Hepatocyte (in vitro differentiated cells): ENCODE measurements at regions not wholly inside any gene's neighbourhood (a gene's known extent, or its start where the extent isn't known, plus 50 kb on each side); places are given as distances from the start of the nearest gene placed in this dataset.
"Not testable (repeated sequence)": the region's sequence is repeated elsewhere in the genome, so short reads cannot be mapped to it uniquely, and the experiment has no call there.

Experiments
- EZH2 ChIP-seq: fragments of 200-600 bp; sonication (generic); IDR thresholded peaks from 2 replicates; pipeline ENCODE4 v1.6.1; 2016; ENCODE audit warnings: antibody characterized with exemption, mild to moderate bottlenecking, borderline replicate concordance
- TF ChIP-seq, protein P1 (sequence below): fragments of 200-600 bp; sonication (generic); IDR thresholded peaks from 2 replicates; pipeline ENCODE4 v1.5.1; 2016; ENCODE audit warnings: antibody characterized with exemption, mild to moderate bottlenecking; ENCODE audit not compliant: poor library complexity

DNA sequence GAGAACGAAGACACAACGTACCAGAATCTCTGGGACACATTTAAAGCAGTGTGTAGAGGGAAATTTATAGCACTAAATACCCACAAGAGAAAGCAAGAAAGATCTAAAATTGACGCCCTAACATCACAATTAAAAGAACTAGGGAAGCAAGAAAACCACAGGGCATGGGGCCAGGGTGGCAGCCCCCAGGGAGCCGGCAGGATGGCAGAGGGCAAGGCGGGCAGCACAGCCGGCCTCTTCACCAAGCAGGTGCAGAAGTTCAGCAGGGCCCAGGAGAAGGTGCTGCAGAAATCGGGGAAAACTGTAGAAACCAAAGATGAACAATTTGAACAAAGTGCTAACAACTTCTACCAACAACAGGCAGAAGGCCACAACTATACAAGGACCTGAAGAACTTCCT is 99.1 kb downstream of the HNRNPD start:
- TF ChIP-seq, protein P1, sequence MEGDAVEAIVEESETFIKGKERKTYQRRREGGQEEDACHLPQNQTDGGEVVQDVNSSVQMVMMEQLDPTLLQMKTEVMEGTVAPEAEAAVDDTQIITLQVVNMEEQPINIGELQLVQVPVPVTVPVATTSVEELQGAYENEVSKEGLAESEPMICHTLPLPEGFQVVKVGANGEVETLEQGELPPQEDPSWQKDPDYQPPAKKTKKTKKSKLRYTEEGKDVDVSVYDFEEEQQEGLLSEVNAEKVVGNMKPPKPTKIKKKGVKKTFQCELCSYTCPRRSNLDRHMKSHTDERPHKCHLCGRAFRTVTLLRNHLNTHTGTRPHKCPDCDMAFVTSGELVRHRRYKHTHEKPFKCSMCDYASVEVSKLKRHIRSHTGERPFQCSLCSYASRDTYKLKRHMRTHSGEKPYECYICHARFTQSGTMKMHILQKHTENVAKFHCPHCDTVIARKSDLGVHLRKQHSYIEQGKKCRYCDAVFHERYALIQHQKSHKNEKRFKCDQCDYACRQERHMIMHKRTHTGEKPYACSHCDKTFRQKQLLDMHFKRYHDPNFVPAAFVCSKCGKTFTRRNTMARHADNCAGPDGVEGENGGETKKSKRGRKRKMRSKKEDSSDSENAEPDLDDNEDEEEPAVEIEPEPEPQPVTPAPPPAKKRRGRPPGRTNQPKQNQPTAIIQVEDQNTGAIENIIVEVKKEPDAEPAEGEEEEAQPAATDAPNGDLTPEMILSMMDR, result not testable (repeated sequence)
- not testable (repeated sequence) for TF ChIP-seq EZH2
